Keratinocyte (primary cell): ENCODE measurements at regions not wholly inside any gene's neighbourhood (a gene's known extent, or its start where the extent isn't known, plus 50 kb on each side); places are given as distances from the start of the nearest gene placed in this dataset.

Source experiments
- DNase-seq: peaks from one replicate; pipeline ENCODE4 v3.0.0-alpha.2; 2011; ENCODE audit warnings: low read depth, missing footprints, low spot score
- FAIRE-seq: peaks from 2 replicates; lab custom pipeline; 2011; peaks lifted over from hg19 to GRCh38; lab: Jason Lieb, UNC
- H2AFZ ChIP-seq: 2 replicates; pipeline ENCODE4 v1.6.0; 2012; ENCODE audit warnings: low read length, control low read depth, inconsistent platforms; ENCODE audit not compliant: control insufficient read depth
- H3K27ac ChIP-seq: 2 replicates; pipeline ENCODE4 v1.5.1; 2011; ENCODE audit warnings: low read length; ENCODE audit not compliant: control insufficient read depth, insufficient read depth
- H3K27me3 ChIP-seq: 3 replicates; pipeline ENCODE4 v1.6.0; 2011; ENCODE audit warnings: low read length; ENCODE audit not compliant: control insufficient read depth, insufficient read depth; ENCODE audit errors: extremely low read depth
- H3K36me3 ChIP-seq, 2 experiments: 2 replicates in 1 of 2; 3 replicates in 1 of 2; pipeline ENCODE4 v1.5.1; 2011; ENCODE audit warnings: low read length in 2 of 2, mild to moderate bottlenecking in 1 of 2; ENCODE audit not compliant: control insufficient read depth in 2 of 2, insufficient read depth in 2 of 2; ENCODE audit errors: extremely low read depth in 1 of 2
- H3K4me1 ChIP-seq: 3 replicates; pipeline ENCODE4 v1.5.1; 2011; ENCODE audit warnings: low read length; ENCODE audit not compliant: control insufficient read depth, insufficient read depth; ENCODE audit errors: extremely low read depth
- H3K4me2 ChIP-seq: 3 replicates; pipeline ENCODE4 v1.6.0; 2011; ENCODE audit warnings: low read depth, low read length; ENCODE audit not compliant: control insufficient read depth, insufficient read depth; ENCODE audit errors: extremely low read depth
- H3K4me3 ChIP-seq, 3 experiments: fragments of 200-600 bp in 1 of 3; sonication (generic) in 1 of 3; 2 replicates in 2 of 3; 3 replicates in 1 of 3; pipeline ENCODE4 v1.5.1; 2011 to 2016; ENCODE audit warnings: low read length in 3 of 3, mild to moderate bottlenecking in 3 of 3, control low read depth in 2 of 3, inconsistent platforms in 1 of 3, low read depth in 1 of 3, mixed read lengths in 1 of 3, mixed run types in 1 of 3, moderate library complexity in 1 of 3; ENCODE audit not compliant: control insufficient read depth in 2 of 3, insufficient read depth in 2 of 3; ENCODE audit errors: extremely low read depth in 1 of 3
- H3K79me2 ChIP-seq: 2 replicates; pipeline ENCODE4 v1.6.0; 2012; ENCODE audit warnings: low read length; ENCODE audit not compliant: control insufficient read depth, insufficient read depth
- H3K9ac ChIP-seq: 3 replicates; pipeline ENCODE4 v1.6.0; 2011; ENCODE audit warnings: low read length; ENCODE audit not compliant: control insufficient read depth, insufficient read depth; ENCODE audit errors: extremely low read depth
- H3K9me1 ChIP-seq: 3 replicates; pipeline ENCODE4 v1.6.0; 2011; ENCODE audit warnings: low read length; ENCODE audit not compliant: control insufficient read depth, insufficient read depth; ENCODE audit errors: extremely low read depth
- H3K9me3 ChIP-seq: 2 replicates; pipeline ENCODE4 v1.5.1; 2012; ENCODE audit warnings: low read depth, low read length; ENCODE audit not compliant: control insufficient read depth
- H4K20me1 ChIP-seq: 3 replicates; pipeline ENCODE4 v1.6.0; 2011; ENCODE audit warnings: low read length; ENCODE audit not compliant: control insufficient read depth, insufficient read depth; ENCODE audit errors: extremely low read depth
- EZH2 ChIP-seq: IDR thresholded peaks from one replicate; pipeline ENCODE4 v1.6.1; 2012; ENCODE audit warnings: inconsistent platforms, mild to moderate bottlenecking, low read length, moderate library complexity
- dilution Hi-C: fragments of 300-500 bp; cut with MboI; formaldehyde crosslinking; loops from one replicate; pipeline ENCODE4 v1.7.0; 2020; ENCODE audit warnings: low sequenced_read_pairs; ENCODE audit not compliant: extremely low pct_ligation_motif_present
- TF ChIP-seq, protein P1 (sequence below), 3 experiments: IDR thresholded peaks in 1 of 3; conservative IDR thresholded peaks in 1 of 3; optimal IDR thresholded peaks in 1 of 3; 2 replicates in 2 of 3; 3 replicates in 1 of 3; pipeline versions ENCODE3 to v1.5.1; 2011; ENCODE audit warnings: low read length in 3 of 3, mild to moderate bottlenecking in 3 of 3, moderate library complexity in 2 of 3, control low read depth in 1 of 3, inconsistent platforms in 1 of 3; ENCODE audit not compliant: insufficient read depth in 2 of 3; ENCODE audit errors: extremely low read depth in 1 of 3

DNA sequence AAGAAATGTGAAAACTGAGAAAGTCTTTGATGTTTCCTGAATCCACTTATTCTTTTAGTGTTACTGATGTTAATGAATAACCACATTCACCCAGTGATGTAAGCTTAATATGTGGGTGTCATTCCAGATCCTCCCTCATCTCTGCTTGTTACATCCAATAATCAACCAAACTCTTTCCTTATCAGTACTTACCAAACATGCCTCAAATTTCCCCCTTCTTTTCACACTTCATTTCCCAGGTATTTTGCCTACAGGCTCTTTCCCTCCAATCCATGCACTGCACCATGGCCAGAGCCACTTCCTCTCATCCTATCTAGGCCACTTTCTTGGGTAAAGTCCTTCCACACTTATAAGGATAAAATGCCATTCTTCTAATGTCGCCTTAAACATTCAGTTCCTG, 451.5 kb downstream of the NPIPA7 start:
- no peaks in the 10 kb centered on the region for H3K27me3 ChIP-seq
- no peaks in the 10 kb centered on the region for H3K79me2 ChIP-seq
- dilution Hi-C loops: no loop called here
- H3K4me1 ChIP-seq: no peaks in the 10 kb centered on the region
- no peaks in the 10 kb centered on the region for H3K36me3 ChIP-seq
- no peaks in the 10 kb centered on the region for H4K20me1 ChIP-seq
- H2AFZ ChIP-seq: no peak overlapping the region
- no peak overlapping the region for H3K4me2 ChIP-seq
- H3K9ac ChIP-seq: no peak overlapping the region
- H3K27ac ChIP-seq: no peak overlapping the region
- DNase-seq: no peak
- TF ChIP-seq, protein P1, sequence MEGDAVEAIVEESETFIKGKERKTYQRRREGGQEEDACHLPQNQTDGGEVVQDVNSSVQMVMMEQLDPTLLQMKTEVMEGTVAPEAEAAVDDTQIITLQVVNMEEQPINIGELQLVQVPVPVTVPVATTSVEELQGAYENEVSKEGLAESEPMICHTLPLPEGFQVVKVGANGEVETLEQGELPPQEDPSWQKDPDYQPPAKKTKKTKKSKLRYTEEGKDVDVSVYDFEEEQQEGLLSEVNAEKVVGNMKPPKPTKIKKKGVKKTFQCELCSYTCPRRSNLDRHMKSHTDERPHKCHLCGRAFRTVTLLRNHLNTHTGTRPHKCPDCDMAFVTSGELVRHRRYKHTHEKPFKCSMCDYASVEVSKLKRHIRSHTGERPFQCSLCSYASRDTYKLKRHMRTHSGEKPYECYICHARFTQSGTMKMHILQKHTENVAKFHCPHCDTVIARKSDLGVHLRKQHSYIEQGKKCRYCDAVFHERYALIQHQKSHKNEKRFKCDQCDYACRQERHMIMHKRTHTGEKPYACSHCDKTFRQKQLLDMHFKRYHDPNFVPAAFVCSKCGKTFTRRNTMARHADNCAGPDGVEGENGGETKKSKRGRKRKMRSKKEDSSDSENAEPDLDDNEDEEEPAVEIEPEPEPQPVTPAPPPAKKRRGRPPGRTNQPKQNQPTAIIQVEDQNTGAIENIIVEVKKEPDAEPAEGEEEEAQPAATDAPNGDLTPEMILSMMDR (optimal IDR thresholded peaks at IDR 0.05 in 1 of 3, IDR thresholded peaks at IDR 0.05 in 1 of 3, conservative IDR thresholded peaks at IDR 0.05 in 1 of 3; ENCODE audit: extremely low read depth in 1 of 3, insufficient read depth in 2 of 3, low read length in 3 of 3): no peak
- TF ChIP-seq EZH2: no peak
- no peaks in the 10 kb centered on the region for H3K9me3 ChIP-seq
- no peaks in the 10 kb centered on the region for H3K9me1 ChIP-seq
- FAIRE-seq: no peak
- no peak overlapping the region for H3K4me3 ChIP-seq

DNA sequence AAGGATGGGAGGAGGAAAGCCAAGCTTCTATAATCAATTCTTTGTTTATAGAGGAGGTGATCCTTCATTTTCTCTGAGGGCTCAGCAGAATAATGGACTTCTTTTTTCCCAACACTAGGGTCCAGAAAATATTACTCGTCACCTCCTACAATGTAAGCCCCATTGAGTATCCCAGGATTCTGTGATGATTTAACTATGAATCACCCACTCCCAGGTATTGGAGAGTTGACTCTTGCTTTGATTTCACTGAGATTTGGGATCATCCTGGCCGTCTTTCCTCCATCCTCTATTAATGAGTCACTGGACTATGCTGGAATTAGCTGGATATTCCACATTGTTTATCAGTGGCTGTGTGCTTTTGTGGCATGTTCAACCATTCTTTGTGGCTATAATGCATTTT, 452.0 kb downstream of the NPIPA7 start:
- FAIRE-seq: no peak
- Histone ChIP-seq H3K36me3 (no peaks in the 10 kb centered on the region), H3K4me2 (no peak overlapping the region), H3K4me3 (no peak overlapping the region), H3K9ac (no peak overlapping the region), H3K79me2 (no peaks in the 10 kb centered on the region), H3K27me3 (no peaks in the 10 kb centered on the region), H4K20me1 (no peaks in the 10 kb centered on the region), H3K27ac (no peak overlapping the region), H2AFZ (no peak overlapping the region), H3K9me1 (no peaks in the 10 kb centered on the region), H3K9me3 (no peaks in the 10 kb centered on the region), H3K4me1 (no peaks in the 10 kb centered on the region)
- no peak for DNase-seq
- dilution Hi-C loops: no loop called here
- no peak for TF ChIP-seq EZH2
- TF ChIP-seq, protein P1 (optimal IDR thresholded peaks at IDR 0.05 in 1 of 3, IDR thresholded peaks at IDR 0.05 in 1 of 3, conservative IDR thresholded peaks at IDR 0.05 in 1 of 3; ENCODE audit: extremely low read depth in 1 of 3, insufficient read depth in 2 of 3, low read length in 3 of 3): no peak
